Activated T-helper 1 cell treated with anti-CD3 and anti-CD28 coated beads, Interleukin-12 subunit alpha, Interleukin-12 subunit beta, Interleukin-2, Interleukin-4 antibody, amounts not matched to agents 30 ng/mL and 10 ng/mL and 1 ng/mL, durations not matched to agents 14 hours and 24 hours and 36 hours (primary cell): ENCODE measurements at regions not wholly inside any gene's neighbourhood (a gene's known extent, or its start where the extent isn't known, plus 50 kb on each side); places are given as distances from the start of the nearest gene placed in this dataset.

Source experiments
- DNase-seq: peaks from one replicate; pipeline ENCODE4 v3.0.0; 2021; ENCODE audit warnings: low spot score
- H3K27ac Mint-ChIP-seq: one replicate; pipeline ENCODE4 v1.8.0; 2021; ENCODE audit warnings: mild to moderate bottlenecking, mixed read lengths
- H3K27me3 Mint-ChIP-seq: one replicate; pipeline ENCODE4 v1.8.0; 2022; ENCODE audit warnings: mild to moderate bottlenecking, moderate library complexity, mixed read lengths; ENCODE audit not compliant: insufficient read depth
- H3K36me3 Mint-ChIP-seq: one replicate; pipeline ENCODE4 v1.8.0; 2021; ENCODE audit warnings: low read depth, mixed read lengths
- H3K4me1 Mint-ChIP-seq: one replicate; pipeline ENCODE4 v1.8.0; 2021; ENCODE audit warnings: low read depth, mixed read lengths
- H3K4me3 Mint-ChIP-seq: one replicate; pipeline ENCODE4 v1.8.0; 2021; ENCODE audit warnings: mild to moderate bottlenecking, moderate library complexity, mixed read lengths
- H3K9me3 Mint-ChIP-seq: one replicate; pipeline ENCODE4 v1.8.0; 2021; ENCODE audit warnings: mixed read lengths
- intact Hi-C: fragments of 100-400 bp; cut with micrococcal nuclease; formaldehyde crosslinking; loops from one replicate; pipeline ENCODE4 v1.15.1; 2024

DNA sequence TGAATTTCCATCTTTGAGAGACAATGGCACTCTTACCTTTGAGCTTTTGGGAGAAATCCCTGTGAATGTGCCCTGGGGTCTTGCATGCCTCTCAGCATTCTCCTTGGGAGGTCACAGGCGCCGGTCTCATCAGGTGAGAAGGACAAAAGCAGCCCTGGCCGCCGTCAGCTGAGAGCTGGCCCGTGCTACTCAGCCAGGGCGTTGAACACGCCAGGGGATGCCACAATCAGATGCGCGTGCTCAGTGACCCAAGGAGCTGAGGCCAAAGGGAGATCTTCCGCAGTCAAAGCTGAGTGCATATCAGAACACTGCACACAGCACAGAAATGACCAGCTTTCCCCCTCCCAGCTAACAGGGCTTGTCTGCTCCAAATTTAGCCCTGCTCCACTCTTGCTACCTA lies 253.6 kb upstream of the NOX3 start:
- no peak overlapping the region for H3K4me3 Mint-ChIP-seq
- intact Hi-C loops: no loop called here
- H3K9me3 Mint-ChIP-seq: no peaks in the 10 kb centered on the region
- peaks cover 1% of the 10 kb centered on the region for H3K27me3 Mint-ChIP-seq
- no peaks in the 10 kb centered on the region for H3K36me3 Mint-ChIP-seq
- DNase-seq: no peak
- no peak overlapping the region for H3K27ac Mint-ChIP-seq
- H3K4me1 Mint-ChIP-seq: no peaks in the 10 kb centered on the region

DNA sequence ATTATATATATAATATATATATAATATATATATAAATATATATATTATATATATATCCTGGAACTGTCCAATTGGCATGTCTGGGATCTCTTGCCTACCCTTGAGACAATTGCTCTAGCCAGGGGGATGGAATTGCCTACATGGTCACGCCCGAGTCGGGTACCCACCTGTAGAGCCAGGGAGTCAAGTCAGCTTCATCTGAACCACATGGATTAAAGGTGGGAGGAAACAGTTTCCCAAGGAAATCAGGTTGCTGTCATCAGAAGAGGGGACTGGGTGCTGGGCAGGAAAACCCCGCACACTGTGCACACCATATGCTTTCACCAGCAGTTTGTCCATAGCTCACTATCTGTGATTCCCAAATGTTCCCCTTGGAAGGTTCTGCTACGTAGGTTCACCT lies 252.5 kb upstream of the NOX3 start:
- Mint-ChIP-seq H3K4me3 (no peak overlapping the region), H3K36me3 (no peaks in the 10 kb centered on the region), H3K9me3 (no peaks in the 10 kb centered on the region), H3K27ac (no peak overlapping the region), H3K27me3 (peaks cover 1% of the 10 kb centered on the region), H3K4me1 (no peaks in the 10 kb centered on the region)
- intact Hi-C loops: no loop called here
- DNase-seq: no peak

DNA sequence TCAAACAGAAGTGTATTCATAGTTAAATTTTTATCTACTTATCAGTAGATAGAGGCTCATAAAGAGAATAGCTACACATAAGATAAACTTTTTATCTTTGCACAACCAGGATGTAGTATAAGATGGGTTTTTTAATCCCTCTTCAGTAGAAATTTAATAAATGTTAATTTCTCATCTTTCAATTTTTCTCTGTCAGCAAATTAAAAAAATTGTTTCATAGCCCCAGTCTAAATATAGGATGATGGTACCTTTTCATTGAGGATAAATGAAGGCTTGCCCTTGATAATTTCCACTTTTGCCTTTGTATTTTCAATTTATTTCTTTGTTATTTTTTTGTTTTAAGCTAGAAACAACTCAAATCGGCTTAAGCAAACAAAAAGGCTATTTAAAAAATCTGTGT lies 251.2 kb upstream of the NOX3 start:
- Mint-ChIP-seq H3K36me3 (no peaks in the 10 kb centered on the region), H3K27ac (no peak overlapping the region), H3K4me3 (no peak overlapping the region), H3K4me1 (no peaks in the 10 kb centered on the region), H3K9me3 (no peaks in the 10 kb centered on the region), H3K27me3 (peaks cover 1% of the 10 kb centered on the region)
- no peak for DNase-seq
- intact Hi-C loops: no loop called here

DNA sequence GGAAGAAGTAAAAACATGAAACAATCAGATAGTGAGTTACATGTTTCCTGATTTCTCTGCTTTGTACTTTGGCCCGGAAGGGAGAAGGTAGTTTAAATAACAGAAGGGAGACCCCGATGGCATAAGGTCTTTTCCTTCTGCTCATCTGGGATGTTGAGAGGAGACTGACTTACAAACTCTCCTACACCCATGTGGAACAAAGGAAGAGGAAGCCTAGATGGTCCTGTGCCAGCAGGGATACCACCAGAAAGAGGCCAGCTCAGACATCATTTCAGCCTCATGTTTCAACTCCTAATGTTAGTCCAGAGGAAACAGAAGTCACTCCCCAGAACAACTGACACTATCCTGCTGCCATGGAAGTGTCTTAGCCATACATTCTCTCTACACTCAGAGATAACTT lies 250.7 kb upstream of the NOX3 start:
- H3K27ac Mint-ChIP-seq: no peak overlapping the region

DNA sequence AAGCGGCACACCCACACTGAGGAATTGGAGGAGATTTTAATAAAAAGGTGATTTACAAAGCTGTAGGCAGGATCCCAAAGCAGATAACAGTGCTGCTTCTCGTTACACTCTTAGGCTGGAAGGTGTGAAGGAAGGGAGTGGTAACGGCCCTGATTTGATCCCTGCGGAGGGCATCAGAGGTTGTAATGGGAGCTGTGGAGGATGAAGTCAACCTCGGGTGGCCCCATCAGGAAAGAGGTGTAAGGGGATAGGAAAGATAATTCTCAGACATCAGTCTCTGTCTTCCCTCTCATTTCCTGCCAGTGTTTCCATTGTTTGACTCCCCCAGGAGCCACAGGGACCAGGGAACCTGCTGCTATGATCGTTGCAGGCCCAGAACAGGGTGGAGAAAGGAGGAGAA lies 245.7 kb upstream of the NOX3 start:
- no peak for DNase-seq
- Mint-ChIP-seq H3K9me3 (no peaks in the 10 kb centered on the region), H3K4me3 (no peak overlapping the region), H3K27ac (no peak overlapping the region), H3K27me3 (peaks cover 4% of the 10 kb centered on the region), H3K4me1 (no peaks in the 10 kb centered on the region), H3K36me3 (no peaks in the 10 kb centered on the region)
- intact Hi-C loops: no loop called here

More for the DNA sequence above, 250.7 kb upstream of the NOX3 start:
- Mint-ChIP-seq H3K4me3 (no peak overlapping the region), H3K36me3 (no peaks in the 10 kb centered on the region), H3K27me3 (peaks cover 1% of the 10 kb centered on the region), H3K4me1 (no peaks in the 10 kb centered on the region), H3K9me3 (no peaks in the 10 kb centered on the region)
- intact Hi-C loops: no loop called here
- DNase-seq: no peak

- Mint-ChIP-seq H3K9me3 (no peaks in the 10 kb centered on the region), H3K4me1 (no peaks in the 10 kb centered on the region), H3K27me3 (peaks cover 2% of the 10 kb centered on the region), H3K27ac (no peak overlapping the region), H3K36me3 (no peaks in the 10 kb centered on the region), H3K4me3 (no peak overlapping the region)
- intact Hi-C loops: no loop called here
- DNase-seq: no peak
These were observed 239.9 kb upstream of the NOX3 start for GRCh38 chr6:155695495-155695894.

DNA sequence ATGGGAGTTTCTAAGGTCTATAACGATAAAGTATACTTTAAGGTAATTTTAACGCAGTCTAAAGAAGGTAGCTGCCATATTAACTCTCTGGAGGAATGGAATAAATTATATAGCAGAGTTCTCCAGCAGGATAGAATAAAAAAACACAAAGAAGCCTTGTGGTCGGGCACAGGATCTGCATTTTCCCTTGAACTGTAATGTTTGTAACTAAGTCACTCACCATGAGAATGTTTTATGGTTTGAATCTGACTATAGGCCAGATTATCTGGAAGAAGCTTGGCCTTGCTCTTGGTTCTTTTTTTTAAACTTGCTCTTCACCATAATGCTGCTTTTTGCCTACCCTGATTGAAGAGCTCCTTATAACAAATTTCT lies 238.8 kb upstream of the NOX3 start:
- DNase-seq: no peak
- intact Hi-C loops: no loop called here

GRCh38 chr6:155693573-155694418 lies 238.2 kb upstream of the NOX3 start:
- H3K27ac Mint-ChIP-seq: no peak overlapping the region
- H3K27me3 Mint-ChIP-seq: no peaks in the 10 kb centered on the region
- H3K9me3 Mint-ChIP-seq: no peaks in the 10 kb centered on the region

More for the DNA sequence above, 238.8 kb upstream of the NOX3 start:
- no peak overlapping the region for H3K27ac Mint-ChIP-seq
- no peaks in the 10 kb centered on the region for H3K27me3 Mint-ChIP-seq
- H3K36me3 Mint-ChIP-seq: no peaks in the 10 kb centered on the region
- H3K9me3 Mint-ChIP-seq: no peaks in the 10 kb centered on the region
- H3K4me3 Mint-ChIP-seq: no peak overlapping the region
- H3K4me1 Mint-ChIP-seq: no peaks in the 10 kb centered on the region

GRCh38 chr6:155690820-155691219 lies 235.2 kb upstream of the NOX3 start:
- Mint-ChIP-seq H3K27ac (no peak overlapping the region), H3K9me3 (no peaks in the 10 kb centered on the region), H3K27me3 (no peaks in the 10 kb centered on the region), H3K4me1 (no peaks in the 10 kb centered on the region), H3K36me3 (no peaks in the 10 kb centered on the region), H3K4me3 (no peak overlapping the region)
- intact Hi-C loops: no loop called here
- DNase-seq: no peak

More at GRCh38 chr6:155693573-155694418, 238.2 kb upstream of the NOX3 start:
- intact Hi-C loops: no loop called here
- Mint-ChIP-seq H3K36me3 (no peaks in the 10 kb centered on the region), H3K4me1 (no peaks in the 10 kb centered on the region), H3K4me3 (no peak overlapping the region)
- DNase-seq: no peak

- H3K27ac Mint-ChIP-seq: no peak overlapping the region
- H3K36me3 Mint-ChIP-seq: no peaks in the 10 kb centered on the region
- H3K9me3 Mint-ChIP-seq: no peaks in the 10 kb centered on the region
- H3K27me3 Mint-ChIP-seq: peaks cover 3% of the 10 kb centered on the region
- H3K4me1 Mint-ChIP-seq: no peaks in the 10 kb centered on the region
- intact Hi-C loops: no loop called here
- DNase-seq: no peak
- no peak overlapping the region for H3K4me3 Mint-ChIP-seq
These were observed 232.0 kb upstream of the NOX3 start for GRCh38 chr6:155687645-155688044.

- Mint-ChIP-seq H3K4me3 (no peak overlapping the region), H3K36me3 (no peaks in the 10 kb centered on the region), H3K27ac (no peak overlapping the region), H3K4me1 (no peaks in the 10 kb centered on the region), H3K27me3 (peaks cover 3% of the 10 kb centered on the region), H3K9me3 (no peaks in the 10 kb centered on the region)
- no peak for DNase-seq
- intact Hi-C loops: no loop called here
These were observed 229.0 kb upstream of the NOX3 start for GRCh38 chr6:155684416-155685196.

DNA sequence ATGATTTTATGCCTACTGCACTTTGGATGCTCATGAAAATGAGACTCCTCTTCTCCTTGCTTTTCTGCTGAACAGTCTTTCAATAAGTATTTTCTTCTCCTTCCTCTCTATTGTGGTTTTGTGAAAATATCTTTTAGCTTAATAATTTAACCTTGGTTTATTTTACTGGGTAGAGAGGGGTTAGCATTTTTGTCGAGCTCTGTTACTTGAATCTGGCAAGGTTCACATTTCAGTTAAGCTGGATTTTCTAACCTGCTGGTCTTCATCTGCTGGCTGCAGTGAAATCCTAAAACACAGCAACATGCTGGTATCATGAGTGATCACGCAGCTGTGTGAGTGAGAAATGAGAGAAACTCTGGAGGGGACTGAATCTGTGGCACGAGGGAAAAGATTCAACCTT lies 222.7 kb upstream of the NOX3 start:
- intact Hi-C loops: no loop called here
- Mint-ChIP-seq H3K9me3 (no peaks in the 10 kb centered on the region), H3K27ac (no peak overlapping the region), H3K4me3 (no peak overlapping the region), H3K36me3 (no peaks in the 10 kb centered on the region), H3K4me1 (no peaks in the 10 kb centered on the region), H3K27me3 (peaks cover 2% of the 10 kb centered on the region)
- no peak for DNase-seq

DNA sequence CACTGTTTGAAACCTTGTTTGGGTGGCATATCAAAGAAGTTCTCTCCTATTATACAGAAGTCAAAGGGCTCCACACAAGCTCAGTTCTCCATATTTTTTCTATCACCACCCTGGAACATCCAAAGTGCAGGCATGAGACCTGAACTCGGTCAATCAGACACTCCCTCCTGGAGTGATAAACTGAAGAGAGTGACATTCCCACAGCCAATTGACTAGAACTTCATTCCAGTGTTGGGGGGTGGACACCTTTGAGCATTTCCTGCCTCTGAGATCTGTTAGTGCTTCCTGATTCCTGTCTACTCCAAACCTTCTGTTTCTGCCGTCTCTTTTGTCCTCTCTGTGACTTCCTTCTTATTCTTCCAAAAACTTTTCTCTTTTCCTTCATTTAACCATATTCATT lies 220.7 kb upstream of the NOX3 start:
- intact Hi-C loops: no loop called here
- H3K4me3 Mint-ChIP-seq: no peak overlapping the region

More for the DNA sequence above, 220.7 kb upstream of the NOX3 start:
- Mint-ChIP-seq H3K27me3 (peaks cover 2% of the 10 kb centered on the region), H3K4me1 (no peaks in the 10 kb centered on the region), H3K9me3 (no peaks in the 10 kb centered on the region), H3K27ac (no peak overlapping the region), H3K36me3 (no peaks in the 10 kb centered on the region)
- no peak for DNase-seq
